Small intestine (tissue), 7 donors: ENCODE measurements at regions not wholly inside any gene's neighbourhood (a gene's known extent, or its start where the extent isn't known, plus 50 kb on each side); places are given as distances from the start of the nearest gene placed in this dataset.
"Not testable (repeated sequence)": the region's sequence is repeated elsewhere in the genome, so short reads cannot be mapped to it uniquely, and the experiment has no call there.

Source experiments
- DNase-seq, 2 donors: peaks; one replicate each; pipeline versions ENCODE4 v3.0.0 to v3.0.0-alpha.2; 2013
- FAIRE-seq: peaks from 2 replicates; lab custom pipeline; 2012; peaks lifted over from hg19 to GRCh38; lab: Jason Lieb, UNC
- H3K27ac ChIP-seq, 3 donors: one replicate each; pipeline ENCODE4 v1.5.1; 2013; ENCODE audit warnings: low read length in 2 of 3, mild to moderate bottlenecking in 2 of 3, control low read depth in 1 of 3, inconsistent platforms in 1 of 3, low read depth in 1 of 3, moderate library complexity in 1 of 3
- H3K27me3 ChIP-seq, 3 donors: one replicate each; pipeline ENCODE4 v1.6.1; 2013; ENCODE audit warnings: low read length in 3 of 3, inconsistent platforms in 1 of 3; ENCODE audit not compliant: control insufficient read depth in 3 of 3, insufficient read depth in 3 of 3
- H3K36me3 ChIP-seq, 3 donors: one replicate each; pipeline ENCODE4 v1.6.1; 2013; ENCODE audit warnings: low read length in 3 of 3, inconsistent platforms in 1 of 3, low read depth in 1 of 3, mild to moderate bottlenecking in 1 of 3, moderate library complexity in 1 of 3; ENCODE audit not compliant: control insufficient read depth in 3 of 3, insufficient read depth in 2 of 3
- H3K4me1 ChIP-seq, 3 donors: one replicate each; pipeline ENCODE4 v1.6.1; 2013; ENCODE audit warnings: low read length in 2 of 3, inconsistent platforms in 1 of 3, low read depth in 1 of 3, mild to moderate bottlenecking in 1 of 3, moderate library complexity in 1 of 3; ENCODE audit not compliant: control insufficient read depth in 3 of 3, insufficient read depth in 2 of 3
- H3K4me3 ChIP-seq, 3 donors: one replicate each; pipeline ENCODE4 v1.5.1; 2013; ENCODE audit warnings: low read length in 3 of 3, control low read depth in 1 of 3, inconsistent platforms in 1 of 3, low read depth in 1 of 3, mild to moderate bottlenecking in 1 of 3, moderate library complexity in 1 of 3
- H3K9me3 ChIP-seq, 2 donors: one replicate each; pipeline ENCODE4 v1.6.1; 2013; ENCODE audit warnings: low read depth in 1 of 2, low read length in 1 of 2; ENCODE audit not compliant: control insufficient read depth in 2 of 2, insufficient read depth in 1 of 2
- WGBS, 3 donors: extraction: QIAGEN DNeasy Blood & Tissue Kit; methylation state at CpG; one replicate each; pipeline ENCODE4 v1.1.7; 2013; 5-methylcytosine and 5-hydroxymethylcytosine counted together
- donor health status: healthy with polysubstance abuse.
- donor health status: control.
- donor health status: control.
- donor health status: Bipolar disorder and iron deficiency.
- donor health status: healthy.

DNA sequence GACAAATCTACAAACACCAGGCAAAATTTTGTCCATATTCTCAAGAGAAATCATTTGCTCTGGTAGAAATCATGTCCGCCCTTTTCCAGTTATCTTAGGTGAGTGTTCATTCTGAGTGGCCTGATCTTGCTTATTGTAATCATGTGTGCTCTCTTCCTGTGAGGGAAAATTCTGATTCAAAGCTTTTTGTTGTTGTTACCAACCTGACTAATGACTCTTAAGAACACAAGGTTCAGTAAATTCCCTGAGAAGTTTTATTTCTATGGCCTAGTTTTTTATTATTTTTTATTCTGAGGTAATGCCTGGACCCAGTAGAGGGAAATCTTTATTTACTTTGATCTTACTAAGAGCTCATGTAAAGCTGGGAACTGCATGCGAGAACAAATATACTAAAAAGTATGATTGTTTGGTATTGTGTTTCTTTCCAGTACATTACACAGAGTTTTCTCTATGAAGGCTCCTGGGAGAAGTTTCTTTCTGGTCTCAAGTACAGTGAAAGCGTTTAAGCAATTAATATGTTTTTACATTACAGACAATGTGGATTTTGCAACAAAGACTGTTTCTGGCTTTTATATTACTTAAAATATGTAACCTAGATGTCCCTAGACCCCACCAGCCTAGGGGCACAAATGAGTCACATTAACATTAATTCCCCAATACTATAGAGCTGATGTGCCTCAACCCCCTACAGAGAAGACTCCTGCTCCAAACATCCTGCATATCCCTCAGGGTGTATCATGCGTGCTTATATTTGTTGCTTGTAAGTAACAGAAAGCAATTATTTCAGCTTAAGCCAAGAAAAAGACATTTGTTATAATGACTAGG, 138.1 kb downstream of the TMEM167A start:
- H3K4me1 ChIP-seq: no peaks in the 10 kb centered on the region
- DNase-seq (no peak), FAIRE-seq (no peak)
- H3K9me3 ChIP-seq: peaks cover 0 to 3% of the 10 kb centered on the region in 2 donors
- no peaks in the 10 kb centered on the region for H3K27me3 ChIP-seq
- no peak overlapping the region for H3K27ac ChIP-seq
- 81 to 85% (median 82%) methylated on average over 4 of the region's 4 CpGs for WGBS, 3 donors
- H3K4me3 ChIP-seq: no peak overlapping the region
- H3K36me3 ChIP-seq: no peaks in the 10 kb centered on the region

DNA sequence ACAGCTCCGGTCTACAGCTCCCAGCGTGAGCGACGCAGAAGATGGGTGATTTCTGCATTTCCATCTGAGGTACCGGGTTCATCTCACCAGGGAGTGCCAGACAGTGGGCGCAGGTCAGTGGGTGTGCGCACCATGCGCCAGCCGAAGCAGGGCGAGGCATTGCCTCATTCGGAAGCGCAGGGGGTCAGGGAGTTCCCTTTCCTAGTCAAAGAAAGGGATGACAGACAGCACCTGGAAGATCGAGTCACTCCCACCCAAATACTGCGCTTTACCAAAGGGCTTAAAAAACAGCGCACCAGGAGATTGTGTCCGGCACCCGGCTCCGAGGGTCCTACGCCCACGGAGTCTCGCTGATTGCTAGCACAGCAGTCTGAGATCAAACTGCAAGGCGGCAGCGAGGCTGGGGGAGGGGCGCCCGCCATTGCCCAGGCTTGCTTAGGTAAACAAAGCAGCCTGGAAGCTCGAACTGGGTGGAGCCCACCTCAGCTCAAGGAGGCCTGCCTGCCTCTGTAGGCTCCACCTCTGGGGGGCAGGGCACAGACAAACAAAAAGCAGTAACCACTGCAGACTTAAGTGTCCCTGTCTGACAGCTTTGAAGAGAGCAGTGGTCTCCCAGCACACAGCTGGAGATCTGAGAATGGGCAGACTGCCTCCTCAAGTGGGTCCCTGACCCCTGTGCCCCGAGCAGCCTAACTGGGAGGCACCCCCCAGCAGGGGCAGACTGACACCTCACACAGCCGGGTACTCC, 144.5 kb downstream of the TMEM167A start:
- WGBS, 3 donors: 74 to 83% (median 77%) methylated on average over 22 to 28 of the region's 28 CpGs
- not testable (repeated sequence) for DNase-seq

DNA sequence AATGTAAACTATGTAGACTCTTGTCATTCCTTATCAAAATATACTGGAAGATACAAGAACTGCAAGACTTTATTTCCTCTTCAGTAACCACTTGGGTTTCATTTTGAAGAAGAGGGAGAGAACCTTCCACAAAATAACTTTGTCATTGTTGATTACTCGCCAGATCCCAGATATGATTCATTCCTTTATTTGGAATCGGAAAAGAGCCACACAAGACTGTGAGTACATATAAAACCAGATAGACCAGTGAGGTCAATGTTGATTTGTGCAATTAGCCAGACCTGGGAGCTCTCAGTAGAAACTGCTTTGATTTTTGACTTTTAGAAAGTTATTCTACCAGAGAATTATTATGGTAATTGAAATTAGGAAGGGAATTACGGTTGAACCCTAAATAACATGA, 146.1 kb downstream of the TMEM167A start:
- no peak for DNase-seq
- no peaks in the 10 kb centered on the region for H3K27me3 ChIP-seq
- H3K36me3 ChIP-seq: no peaks in the 10 kb centered on the region
- no peak overlapping the region for H3K27ac ChIP-seq
- 67 to 82% (median 81%) methylated on average over 3 of the region's 3 CpGs for WGBS, 3 donors
- H3K9me3 ChIP-seq: no peaks in the 10 kb centered on the region
- no peak overlapping the region for H3K4me3 ChIP-seq
- no peak for FAIRE-seq
- H3K4me1 ChIP-seq: no peaks in the 10 kb centered on the region

More for the DNA sequence above, 144.5 kb downstream of the TMEM167A start:
- not testable (repeated sequence) for FAIRE-seq, H3K36me3 ChIP-seq, H3K27ac ChIP-seq, H3K27me3 ChIP-seq, H3K9me3 ChIP-seq, H3K4me1 ChIP-seq, H3K4me3 ChIP-seq

- 53 to 85% (median 70%) methylated on average over 3 of the region's 3 CpGs for WGBS, 3 donors
- DNase-seq: no peak
Observed at GRCh38 chr5:82925061-82925411, 152.2 kb downstream of the TMEM167A start.

GRCh38 chr5:82924226-82925060, 152.8 kb downstream of the TMEM167A start:
- WGBS, 3 donors: 45 to 53% (median 52%) methylated on average over 5 of the region's 5 CpGs
- peaks cover 0 to 4% (median 0%) of the 10 kb centered on the region in 3 donors for H3K4me1 ChIP-seq
- H3K27me3 ChIP-seq: no peaks in the 10 kb centered on the region
- no peak for FAIRE-seq
- H3K36me3 ChIP-seq: no peaks in the 10 kb centered on the region
- no peaks in the 10 kb centered on the region for H3K9me3 ChIP-seq
- no peak for DNase-seq
- H3K4me3 ChIP-seq: no peak overlapping the region
- no peak overlapping the region for H3K27ac ChIP-seq

More at GRCh38 chr5:82925061-82925411, 152.2 kb downstream of the TMEM167A start:
- Histone ChIP-seq H3K4me1 (peaks cover 0 to 4% (median 0%) of the 10 kb centered on the region in 3 donors), H3K27ac (no peak overlapping the region), H3K4me3 (no peak overlapping the region), H3K36me3 (no peaks in the 10 kb centered on the region), H3K9me3 (no peaks in the 10 kb centered on the region), H3K27me3 (no peaks in the 10 kb centered on the region)
- no peak for FAIRE-seq

DNA sequence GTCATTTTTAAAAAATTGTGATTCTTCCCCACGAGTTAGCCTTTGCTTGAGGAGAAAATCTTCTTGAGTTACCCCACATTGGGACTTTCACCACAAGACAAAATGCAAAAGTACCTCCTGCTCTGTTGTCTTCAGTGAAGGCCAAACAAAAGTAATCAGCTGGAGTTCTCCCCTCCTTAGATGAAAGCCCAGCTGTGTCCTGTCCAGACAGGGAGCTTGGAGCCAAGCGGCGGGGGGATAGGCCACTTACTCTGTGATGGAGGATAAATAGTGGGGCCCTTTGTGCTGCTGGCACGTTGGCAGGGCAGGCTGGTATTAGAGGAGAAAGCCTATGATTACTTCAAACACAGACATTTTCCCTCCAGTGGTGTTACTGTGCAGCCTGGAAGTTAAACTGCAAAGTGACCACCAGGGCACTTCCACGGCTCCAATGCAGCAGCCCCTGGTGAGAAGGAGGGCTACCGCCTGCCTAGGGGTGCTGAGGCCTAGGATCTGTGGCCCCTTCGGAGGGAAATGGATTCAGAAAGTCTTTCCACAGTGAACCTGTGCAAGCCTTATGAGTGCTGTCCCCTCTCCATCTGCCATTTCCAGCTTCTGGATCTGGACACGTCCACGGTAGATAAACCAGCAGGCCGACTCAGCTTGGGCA, 155.0 kb downstream of the TMEM167A start:
- H3K27ac ChIP-seq: no peak overlapping the region
- peaks cover 0 to 4% (median 0%) of the 10 kb centered on the region in 3 donors for H3K4me1 ChIP-seq
- H3K27me3 ChIP-seq: no peaks in the 10 kb centered on the region
- H3K9me3 ChIP-seq: no peaks in the 10 kb centered on the region
- FAIRE-seq (no peak), DNase-seq (no peak)
- 74 to 81% (median 78%) methylated on average over 9 to 10 of the region's 10 CpGs for WGBS, 3 donors
- no peak overlapping the region for H3K4me3 ChIP-seq
- no peaks in the 10 kb centered on the region for H3K36me3 ChIP-seq

DNA sequence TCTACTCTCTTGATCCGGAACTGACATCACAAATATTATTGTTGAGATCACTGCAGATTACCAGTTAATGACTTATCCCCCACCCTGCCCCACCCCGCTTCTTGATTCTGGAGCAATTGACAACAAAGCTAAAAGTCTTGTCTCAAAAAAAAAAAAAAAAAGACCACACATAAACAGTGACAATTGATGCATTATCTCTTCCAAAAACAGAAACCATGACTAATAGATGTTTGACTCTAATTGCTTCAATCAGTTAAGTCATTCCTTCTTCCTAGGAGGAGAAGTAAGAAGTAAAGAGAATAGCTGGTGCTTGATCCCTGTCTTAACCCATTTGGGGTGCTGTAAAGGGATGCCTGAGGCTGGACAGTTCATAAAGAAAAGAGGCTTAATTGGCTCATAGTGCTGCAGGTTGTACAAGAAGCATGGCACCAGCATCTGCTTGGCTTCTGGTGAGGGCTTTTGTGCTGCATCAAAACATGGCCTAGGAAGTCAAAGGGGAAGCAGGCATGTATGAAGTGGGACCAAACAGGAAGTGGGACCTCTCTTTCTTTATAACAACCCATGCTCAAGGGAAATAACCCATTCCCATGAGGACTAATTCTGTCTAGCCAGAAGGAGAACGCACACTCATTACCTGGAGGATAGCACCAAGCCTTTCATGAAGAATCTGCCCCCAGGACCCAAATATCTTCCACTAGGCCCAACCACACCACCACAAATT, 158.7 kb downstream of the TMEM167A start:
- DNase-seq: no peak
- Histone ChIP-seq H3K27ac (no peak overlapping the region), H3K4me3 (no peak overlapping the region), H3K9me3 (peaks cover 0 to 17% of the 10 kb centered on the region in 2 donors), H3K36me3 (no peaks in the 10 kb centered on the region), H3K4me1 (no peaks in the 10 kb centered on the region), H3K27me3 (no peaks in the 10 kb centered on the region)
- no peak for FAIRE-seq
- 78 to 86% (median 86%) methylated on average over 3 of the region's 3 CpGs for WGBS, 3 donors
